Ovary (tissue), 7 donors: ENCODE measurements at regions not wholly inside any gene's neighbourhood (a gene's known extent, or its start where the extent isn't known, plus 50 kb on each side); places are given as distances from the start of the nearest gene placed in this dataset.

Source experiments
- DNase-seq, 5 donors: peaks; one replicate each; pipeline ENCODE4 v3.0.0-alpha.2; 2019 to 2020
- H3K27ac ChIP-seq, 2 donors: fragments of 200-600 bp; one replicate each; pipeline versions ENCODE4 v1.5.1 to v1.8.0; 2019 to 2022
- H3K27me3 ChIP-seq: fragments of 200-600 bp; one replicate; pipeline ENCODE4 v1.8.0; 2022
- H3K36me3 ChIP-seq: fragments of 200-600 bp; sonication (generic); one replicate; pipeline ENCODE4 v1.5.1; 2019
- H3K4me1 ChIP-seq: one replicate; pipeline ENCODE4 v1.8.1; 2013; ENCODE audit warnings: mild to moderate bottlenecking, moderate library complexity; ENCODE audit not compliant: insufficient read depth
- H3K4me3 ChIP-seq: fragments of 200-600 bp; sonication (generic); one replicate; pipeline ENCODE4 v1.5.1; 2017
- H3K9me3 ChIP-seq, 2 donors: fragments of 200-600 bp in 1 of 2; sonication (generic) in 1 of 2; one replicate each; pipeline versions ENCODE4 v1.5.1 to v1.8.1; 2013 to 2019; ENCODE audit warnings: mild to moderate bottlenecking in 1 of 2, moderate library complexity in 1 of 2
- EP300 ChIP-seq: sonication (generic); formaldehyde crosslinking; IDR thresholded peaks from one replicate; pipeline ENCODE4 v1.6.1; 2017; ENCODE audit warnings: antibody characterized with exemption
- POLR2A ChIP-seq: fragments of 450-650 bp; IDR thresholded peaks from one replicate; pipeline ENCODE4 v1.6.1; 2017; ENCODE audit warnings: antibody characterized with exemption, mild to moderate bottlenecking, moderate library complexity
- WGBS, 3 donors: extraction: QIAGEN DNeasy Blood & Tissue Kit in 1 of 3; methylation state at CpG; one replicate each; pipeline versions ENCODE4 v1.1.5 to v1.1.7; 2013 to 2017; 5-methylcytosine and 5-hydroxymethylcytosine counted together
- intact Hi-C, 4 donors: fragments of 100-400 bp; cut with DNase I; formaldehyde crosslinking; loops; one replicate each; pipeline versions ENCODE4 v1.11.0 to v1.15.1; 2022 to 2023
- TF ChIP-seq, protein P1 (sequence below), 3 donors: fragments of 450-650 bp in 2 of 3; fragments of 200-600 bp in 1 of 3; IDR thresholded peaks; one replicate each; pipeline versions ENCODE4 v1.5.1 to v1.8.0; 2016 to 2022; ENCODE audit warnings: antibody characterized with exemption in 3 of 3, mild to moderate bottlenecking in 1 of 3
- donor health status: DM: no; HTN: no; CAD: no; lungs with moderate emphysema.
- donor health status: DM: no; HTN: no; CAD: no.
- donor health status: Bipolar disorder and iron deficiency.
- donor health status: DM: no; HTN: no; CAD: no.
- donor health status: DM: yes; HTN: yes; CAD: no.

DNA sequence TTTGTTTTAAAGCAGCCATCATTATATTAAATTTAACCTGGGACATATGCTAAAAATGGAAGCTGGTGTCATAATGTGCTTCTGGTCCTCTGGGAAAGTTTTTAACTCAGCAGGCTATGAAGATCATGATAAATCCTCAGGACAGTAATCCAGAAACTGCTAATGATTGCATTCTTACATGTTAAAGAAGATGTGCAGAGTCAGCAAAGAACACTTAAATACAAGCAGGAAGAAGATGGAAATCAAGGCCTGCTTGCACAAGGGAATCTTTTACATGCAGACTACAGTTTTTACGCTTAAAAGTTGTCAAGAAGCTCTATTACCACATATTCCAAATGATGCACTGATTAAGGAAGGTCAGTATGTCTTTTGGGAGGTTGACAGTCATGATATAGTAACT, 246.0 kb upstream of the PTPRD start:
- Histone ChIP-seq H3K27ac (no peak overlapping the region), H3K27me3 (no peaks in the 10 kb centered on the region), H3K4me1 (no peaks in the 10 kb centered on the region), H3K36me3 (no peaks in the 10 kb centered on the region), H3K9me3 (no peaks in the 10 kb centered on the region), H3K4me3 (no peak overlapping the region)
- DNase-seq, result no peak
- no peak for TF ChIP-seq POLR2A
- TF ChIP-seq EP300, result no peak
- TF ChIP-seq, protein P1, sequence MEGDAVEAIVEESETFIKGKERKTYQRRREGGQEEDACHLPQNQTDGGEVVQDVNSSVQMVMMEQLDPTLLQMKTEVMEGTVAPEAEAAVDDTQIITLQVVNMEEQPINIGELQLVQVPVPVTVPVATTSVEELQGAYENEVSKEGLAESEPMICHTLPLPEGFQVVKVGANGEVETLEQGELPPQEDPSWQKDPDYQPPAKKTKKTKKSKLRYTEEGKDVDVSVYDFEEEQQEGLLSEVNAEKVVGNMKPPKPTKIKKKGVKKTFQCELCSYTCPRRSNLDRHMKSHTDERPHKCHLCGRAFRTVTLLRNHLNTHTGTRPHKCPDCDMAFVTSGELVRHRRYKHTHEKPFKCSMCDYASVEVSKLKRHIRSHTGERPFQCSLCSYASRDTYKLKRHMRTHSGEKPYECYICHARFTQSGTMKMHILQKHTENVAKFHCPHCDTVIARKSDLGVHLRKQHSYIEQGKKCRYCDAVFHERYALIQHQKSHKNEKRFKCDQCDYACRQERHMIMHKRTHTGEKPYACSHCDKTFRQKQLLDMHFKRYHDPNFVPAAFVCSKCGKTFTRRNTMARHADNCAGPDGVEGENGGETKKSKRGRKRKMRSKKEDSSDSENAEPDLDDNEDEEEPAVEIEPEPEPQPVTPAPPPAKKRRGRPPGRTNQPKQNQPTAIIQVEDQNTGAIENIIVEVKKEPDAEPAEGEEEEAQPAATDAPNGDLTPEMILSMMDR (IDR thresholded peaks at IDR 0.05), result no peak
- 64 to 87% (median 76%) methylated on average over 1 of the region's 1 CpG for WGBS, 3 donors
- intact Hi-C loops, result no loop called here

DNA sequence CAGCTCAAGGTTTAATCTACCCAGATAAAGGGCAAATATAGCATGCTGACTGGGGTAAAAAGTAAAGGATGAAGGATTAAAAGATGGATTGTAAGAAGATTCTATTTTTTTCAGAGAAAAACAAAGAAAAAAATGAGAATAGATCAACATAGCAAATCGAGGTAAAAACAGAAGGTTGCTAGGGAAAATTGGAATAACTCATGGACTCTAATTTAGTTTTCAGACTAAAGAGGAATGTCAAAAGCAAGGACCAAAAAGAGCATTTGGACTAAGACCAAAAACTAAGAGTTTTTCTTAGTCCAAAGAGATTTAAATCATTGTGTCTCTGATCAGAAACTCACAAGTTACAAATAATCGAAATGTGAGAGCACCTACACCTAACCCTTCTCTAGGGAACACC, 250.7 kb upstream of the PTPRD start:
- no peak for TF ChIP-seq POLR2A
- TF ChIP-seq, protein P1 (IDR thresholded peaks at IDR 0.05), result no peak
- no peak for TF ChIP-seq EP300
- no peaks in the 10 kb centered on the region for H3K27me3 ChIP-seq
- no peaks in the 10 kb centered on the region for H3K4me1 ChIP-seq
- no peak for DNase-seq
- 42 to 49% (median 46%) methylated on average over 2 of the region's 2 CpGs for WGBS, 3 donors
- intact Hi-C loops, result loop anchor here in 1 of 4 donors (10.0 kb wide), 1 partner anchor 1201 kb away; no protein-coding TSS in a partner anchor
- H3K9me3 ChIP-seq, result no peaks in the 10 kb centered on the region
- H3K36me3 ChIP-seq, result no peaks in the 10 kb centered on the region
- no peak overlapping the region for H3K4me3 ChIP-seq
- H3K27ac ChIP-seq, result no peak overlapping the region

DNA sequence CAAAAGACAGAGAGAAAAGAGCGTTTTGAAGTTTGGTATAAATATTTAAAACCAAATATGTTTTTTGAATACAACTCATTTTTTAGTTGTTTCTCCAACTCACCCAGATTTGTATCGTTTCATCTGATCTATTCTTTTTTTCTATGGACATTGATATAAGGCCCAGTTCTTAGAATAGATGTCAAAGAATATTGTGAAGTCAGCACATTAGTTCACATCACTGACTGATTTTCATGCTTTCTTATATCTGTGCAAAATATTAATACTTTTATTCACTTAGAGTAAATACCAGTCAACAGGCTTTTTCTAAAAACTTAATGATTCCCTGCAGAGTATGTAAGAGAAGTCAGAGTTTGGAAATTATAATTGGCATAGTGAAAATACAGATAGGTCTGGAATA, 254.4 kb upstream of the PTPRD start:
- Histone ChIP-seq H3K27me3 (no peaks in the 10 kb centered on the region), H3K27ac (no peak overlapping the region), H3K4me1 (no peaks in the 10 kb centered on the region), H3K36me3 (no peaks in the 10 kb centered on the region), H3K9me3 (no peaks in the 10 kb centered on the region), H3K4me3 (no peak overlapping the region)
- TF ChIP-seq EP300 (no peak), POLR2A (no peak)
- TF ChIP-seq, protein P1 (IDR thresholded peaks at IDR 0.05), result no peak
- intact Hi-C loops, result loop anchor here in 1 of 4 donors (10.0 kb wide), 1 partner anchor 1198 kb away; no protein-coding TSS in a partner anchor
- no peak for DNase-seq
- 83 to 90% (median 86%) methylated on average over 2 of the region's 2 CpGs for WGBS, 3 donors

DNA sequence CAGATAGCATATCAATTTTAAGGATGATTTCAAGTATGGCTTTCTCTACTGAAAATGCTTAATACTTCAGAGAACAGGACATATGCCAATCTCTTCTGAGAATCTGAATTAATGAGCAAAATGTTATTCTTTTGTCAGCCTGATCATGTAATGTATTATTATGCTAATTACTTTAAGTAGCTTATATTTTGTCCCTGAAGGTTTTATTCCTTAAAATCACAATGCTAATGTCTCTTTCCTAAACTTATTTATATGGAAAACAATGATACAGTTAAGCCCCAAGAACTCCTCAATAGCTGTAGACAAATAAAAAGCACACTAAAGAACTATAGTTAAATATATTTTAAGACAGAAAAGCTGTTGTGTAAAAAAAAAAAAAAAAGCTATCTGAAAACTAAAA, 256.9 kb upstream of the PTPRD start:
- no peaks in the 10 kb centered on the region for H3K9me3 ChIP-seq

More for the DNA sequence above, 256.9 kb upstream of the PTPRD start:
- Histone ChIP-seq H3K36me3 (no peaks in the 10 kb centered on the region), H3K27me3 (no peaks in the 10 kb centered on the region), H3K4me3 (no peak overlapping the region), H3K27ac (no peak overlapping the region), H3K4me1 (no peaks in the 10 kb centered on the region)
- intact Hi-C loops, result loop anchor here in 1 of 4 donors (10.0 kb wide), 1 partner anchor 1195 kb away; no protein-coding TSS in a partner anchor
- TF ChIP-seq EP300 (no peak), POLR2A (no peak)
- TF ChIP-seq, protein P1 (IDR thresholded peaks at IDR 0.05), result no peak
- DNase-seq, result no peak
